Stimulated activated CD8-positive, alpha-beta memory T cell treated with anti-CD3 and anti-CD28 coated beads, Interleukin-7, amount 100 ng/mL, for 4 hours (primary cell): ENCODE measurements at regions not wholly inside any gene's neighbourhood (a gene's known extent, or its start where the extent isn't known, plus 50 kb on each side); places are given as distances from the start of the nearest gene placed in this dataset.

Experiments used
- DNase-seq, 2 donors: peaks; one replicate each; pipeline ENCODE4 v3.0.0-alpha.2; 2020; ENCODE audit warnings: low read depth in 2 of 2

DNA sequence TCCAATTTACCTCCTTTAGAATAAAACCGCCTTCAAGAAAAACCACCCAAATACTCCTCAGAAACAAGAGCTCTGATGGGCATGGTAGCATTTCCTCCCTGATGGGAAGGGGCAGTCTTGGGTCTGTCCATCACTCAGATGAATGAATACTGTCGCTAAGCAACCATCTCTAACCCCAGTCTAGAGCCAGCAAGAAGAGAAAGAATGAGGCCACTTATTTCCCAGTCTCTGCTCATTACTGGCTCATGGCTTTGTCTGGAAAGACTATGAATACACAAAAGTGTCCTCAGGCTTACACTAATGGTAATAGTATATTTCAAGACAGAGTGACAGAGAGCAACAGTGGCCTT is 51.0 kb upstream of the F3 start:
- no peak for DNase-seq

DNA sequence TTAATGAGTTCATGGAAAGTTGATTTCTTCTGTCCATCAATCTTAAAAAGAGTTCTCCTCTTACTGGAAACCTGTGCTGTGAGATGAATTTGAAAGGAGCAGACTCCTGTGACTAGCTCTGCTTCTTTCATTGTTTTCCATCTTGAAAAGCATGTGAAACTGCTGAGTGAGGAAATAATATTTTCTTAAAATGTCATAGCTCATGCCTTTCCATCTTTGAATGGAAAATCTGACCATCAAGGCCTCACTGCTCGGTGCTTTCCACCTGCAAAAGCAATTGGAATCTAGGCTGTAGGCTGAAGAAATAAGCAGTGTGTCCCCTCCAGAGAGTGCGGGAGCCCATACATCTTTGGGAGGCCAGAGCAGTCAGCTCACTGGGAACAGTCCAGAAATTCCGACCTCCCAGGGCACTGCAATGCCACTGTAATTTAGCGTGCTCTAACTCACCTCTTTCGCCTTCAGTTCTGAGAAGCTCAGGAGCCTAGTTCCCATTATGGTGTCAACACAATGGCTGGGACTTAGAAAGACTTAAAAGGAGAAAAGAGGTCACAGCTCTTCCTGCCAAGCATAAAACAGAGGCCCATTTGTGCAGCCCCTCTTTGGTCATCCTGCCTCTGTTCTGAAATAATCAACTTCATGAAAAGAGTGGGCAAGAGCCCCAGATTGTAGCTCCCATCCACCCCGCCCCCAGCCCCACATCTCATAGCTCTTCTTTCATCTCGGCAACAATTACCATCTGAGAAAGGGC is 50.4 kb upstream of the F3 start:
- no peak for DNase-seq
